ENCODE measurements at regions not wholly inside any gene's neighbourhood (a gene's known extent, or its start where the extent isn't known, plus 50 kb on each side); places are given as distances from the start of the nearest gene placed in this dataset.
A peak's percentile ranks its signal among the peaks of the same experiment; 100 is the strongest.

DNA sequence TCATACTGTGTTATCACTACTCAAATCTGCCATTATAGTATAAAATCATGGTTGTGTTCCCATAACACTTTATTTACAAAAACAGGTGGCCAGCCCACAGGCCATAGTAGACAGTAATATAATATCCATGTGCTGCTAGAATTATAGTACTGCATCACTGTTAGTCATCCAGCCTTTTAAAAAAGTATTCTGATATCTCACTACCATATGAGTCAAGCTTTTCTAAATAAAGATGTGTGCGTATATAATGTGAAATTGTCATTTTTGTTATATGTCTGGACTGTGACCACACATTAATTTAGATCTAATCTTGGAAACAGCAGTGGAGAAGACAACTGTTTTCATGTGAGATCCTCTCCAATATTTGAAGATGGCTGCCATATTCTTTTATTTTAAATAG, 1049.1 kb upstream of the GOT2 start:
- TF ChIP-seq, protein P1, sequence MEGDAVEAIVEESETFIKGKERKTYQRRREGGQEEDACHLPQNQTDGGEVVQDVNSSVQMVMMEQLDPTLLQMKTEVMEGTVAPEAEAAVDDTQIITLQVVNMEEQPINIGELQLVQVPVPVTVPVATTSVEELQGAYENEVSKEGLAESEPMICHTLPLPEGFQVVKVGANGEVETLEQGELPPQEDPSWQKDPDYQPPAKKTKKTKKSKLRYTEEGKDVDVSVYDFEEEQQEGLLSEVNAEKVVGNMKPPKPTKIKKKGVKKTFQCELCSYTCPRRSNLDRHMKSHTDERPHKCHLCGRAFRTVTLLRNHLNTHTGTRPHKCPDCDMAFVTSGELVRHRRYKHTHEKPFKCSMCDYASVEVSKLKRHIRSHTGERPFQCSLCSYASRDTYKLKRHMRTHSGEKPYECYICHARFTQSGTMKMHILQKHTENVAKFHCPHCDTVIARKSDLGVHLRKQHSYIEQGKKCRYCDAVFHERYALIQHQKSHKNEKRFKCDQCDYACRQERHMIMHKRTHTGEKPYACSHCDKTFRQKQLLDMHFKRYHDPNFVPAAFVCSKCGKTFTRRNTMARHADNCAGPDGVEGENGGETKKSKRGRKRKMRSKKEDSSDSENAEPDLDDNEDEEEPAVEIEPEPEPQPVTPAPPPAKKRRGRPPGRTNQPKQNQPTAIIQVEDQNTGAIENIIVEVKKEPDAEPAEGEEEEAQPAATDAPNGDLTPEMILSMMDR (IDR thresholded peaks at IDR 0.05; ENCODE audit: low read depth, low read length), result no peak
- peak in 1 of 2 donors; percentile 8 for DNase-seq (ENCODE audit: low read depth in 2 of 2)

DNA sequence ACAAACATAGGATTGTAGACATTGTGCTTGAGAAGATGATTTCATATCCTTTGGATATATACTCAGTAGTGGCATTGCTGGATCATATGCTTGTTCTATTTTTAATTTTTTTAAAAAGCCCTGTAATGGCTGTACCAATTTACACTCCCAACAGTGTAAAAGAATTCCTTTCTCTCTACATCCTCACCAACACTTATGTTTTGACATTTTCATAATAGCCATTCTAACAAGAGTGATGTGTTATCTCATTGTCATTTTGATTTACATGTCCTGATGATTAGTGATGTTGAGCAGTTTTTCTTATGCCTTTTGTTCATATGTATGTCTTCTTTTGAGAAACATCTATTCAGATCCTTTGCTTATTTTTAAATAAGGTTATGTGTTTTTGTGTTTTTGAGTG, 1039.2 kb upstream of the GOT2 start:
- H3K4me3 ChIP-seq (replicated peaks in 1 of 2; ENCODE audit: low read depth in 2 of 2, low read length in 2 of 2), result no peak overlapping the region
- TF ChIP-seq, protein P1 (IDR thresholded peaks at IDR 0.05; ENCODE audit: low read depth, low read length), result no peak
- no peak for DNase-seq (ENCODE audit: low read depth in 2 of 2)

More for the DNA sequence above, 1049.1 kb upstream of the GOT2 start:
- H3K4me3 ChIP-seq (replicated peaks in 1 of 2; ENCODE audit: low read depth in 2 of 2, low read length in 2 of 2), result no peak overlapping the region

DNA sequence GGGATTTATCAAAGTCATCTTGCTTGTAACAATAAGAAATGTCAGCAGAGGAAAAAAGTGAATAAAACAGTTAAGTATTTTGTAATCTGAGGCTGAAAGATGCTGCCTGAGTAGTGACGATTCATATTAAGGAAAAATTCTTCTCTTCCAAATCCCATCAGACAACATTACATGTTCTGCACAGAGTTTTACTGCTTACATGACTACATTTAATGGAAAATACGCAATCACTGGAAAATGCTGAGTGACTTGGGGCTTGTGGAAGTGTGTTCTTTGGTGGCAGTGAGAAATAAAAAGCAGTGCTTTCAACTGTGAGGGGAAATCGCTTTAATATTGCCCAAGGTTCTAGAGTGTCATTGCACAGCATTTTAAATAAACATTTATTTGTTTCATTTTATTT, 1025.2 kb upstream of the GOT2 start:
- H3K4me3 ChIP-seq (replicated peaks in 1 of 2; ENCODE audit: low read depth in 2 of 2, low read length in 2 of 2), result no peak overlapping the region
- no peak for DNase-seq (ENCODE audit: low read depth in 2 of 2)
- TF ChIP-seq, protein P1 (IDR thresholded peaks at IDR 0.05; ENCODE audit: low read depth, low read length), result no peak

DNA sequence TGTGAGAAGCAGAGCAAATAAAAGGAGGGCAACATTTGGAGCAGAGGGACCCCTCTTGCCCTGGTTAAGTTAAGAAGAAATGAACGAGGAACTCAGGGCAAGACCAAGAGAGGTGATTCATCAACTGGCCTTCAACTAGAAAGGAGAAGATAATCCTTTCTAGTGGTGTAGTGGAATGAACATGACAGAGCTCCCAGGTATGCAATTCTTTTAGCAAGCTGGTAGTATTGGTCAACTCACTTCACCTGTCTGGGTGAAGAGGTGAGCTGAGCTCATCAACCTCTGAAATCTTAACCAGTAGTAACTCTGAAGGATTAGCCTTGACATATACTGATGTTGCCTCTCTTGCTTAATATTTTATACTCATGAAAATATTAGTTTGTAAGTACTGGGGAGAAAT, 1024.7 kb upstream of the GOT2 start:
- H3K4me3 ChIP-seq (replicated peaks in 1 of 2; ENCODE audit: low read depth in 2 of 2, low read length in 2 of 2), result no peak overlapping the region
- DNase-seq (ENCODE audit: low read depth in 2 of 2), result no peak
- TF ChIP-seq, protein P1 (IDR thresholded peaks at IDR 0.05; ENCODE audit: low read depth, low read length), result no peak

DNA sequence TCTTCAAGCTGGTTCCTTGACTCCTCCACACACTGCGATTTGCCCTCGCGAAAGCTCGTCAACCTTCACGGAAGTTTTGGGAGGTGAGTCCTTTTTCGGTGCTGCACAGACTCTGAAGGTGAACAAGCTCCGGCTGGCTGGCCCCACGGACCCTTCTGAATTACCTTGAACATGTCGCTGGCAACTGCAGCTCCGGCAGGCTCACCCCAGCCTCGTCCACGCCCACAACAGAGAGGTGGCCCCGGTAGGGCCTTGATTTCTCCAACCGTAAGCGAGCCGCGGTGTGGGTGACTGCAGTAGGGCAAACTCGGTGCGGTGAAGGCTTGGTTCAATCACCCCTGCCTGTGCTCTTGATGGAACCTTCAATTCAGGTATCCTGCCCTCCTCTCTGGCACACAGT, 1020.7 kb upstream of the GOT2 start:
- TF ChIP-seq, protein P1 (IDR thresholded peaks at IDR 0.05; ENCODE audit: low read depth, low read length), result no peak
- DNase-seq (ENCODE audit: low read depth in 2 of 2), result no peak
- H3K4me3 ChIP-seq (replicated peaks in 1 of 2; ENCODE audit: low read depth in 2 of 2, low read length in 2 of 2), result no peak overlapping the region

DNA sequence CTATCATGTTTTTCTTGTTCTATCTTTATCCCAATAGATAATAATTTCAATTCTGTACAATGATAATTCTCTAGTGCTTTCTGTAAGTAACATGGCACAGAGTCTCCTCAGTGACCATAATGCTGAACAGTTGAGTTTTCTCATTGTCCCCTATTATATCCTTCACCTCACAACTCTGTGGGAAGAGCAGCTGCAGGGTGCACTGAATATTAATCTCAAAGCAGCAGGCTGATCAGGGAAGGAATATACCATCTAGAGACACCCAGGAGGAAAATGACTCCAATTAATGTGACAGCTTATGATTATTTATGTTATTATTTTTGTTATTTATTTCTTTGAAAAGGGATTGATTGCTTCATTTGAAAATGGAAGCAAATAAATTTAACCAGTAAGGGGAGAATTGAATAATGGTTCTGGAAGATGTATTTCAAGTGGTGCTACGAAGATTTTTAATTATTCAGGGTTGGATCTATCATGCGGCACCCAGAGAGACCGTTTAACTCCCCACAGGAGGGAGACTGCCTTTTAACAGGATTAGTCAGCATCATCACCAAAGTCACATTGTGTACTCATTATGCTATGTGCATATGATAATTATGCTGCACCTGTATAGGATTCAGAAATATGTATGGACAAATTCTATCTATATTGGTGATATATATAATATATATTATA, 1015.7 kb upstream of the GOT2 start:
- no peak overlapping the region for H3K4me3 ChIP-seq (replicated peaks in 1 of 2; ENCODE audit: low read depth in 2 of 2, low read length in 2 of 2)
- TF ChIP-seq, protein P1 (IDR thresholded peaks at IDR 0.05; ENCODE audit: low read depth, low read length), result no peak
- no peak for DNase-seq (ENCODE audit: low read depth in 2 of 2)

DNA sequence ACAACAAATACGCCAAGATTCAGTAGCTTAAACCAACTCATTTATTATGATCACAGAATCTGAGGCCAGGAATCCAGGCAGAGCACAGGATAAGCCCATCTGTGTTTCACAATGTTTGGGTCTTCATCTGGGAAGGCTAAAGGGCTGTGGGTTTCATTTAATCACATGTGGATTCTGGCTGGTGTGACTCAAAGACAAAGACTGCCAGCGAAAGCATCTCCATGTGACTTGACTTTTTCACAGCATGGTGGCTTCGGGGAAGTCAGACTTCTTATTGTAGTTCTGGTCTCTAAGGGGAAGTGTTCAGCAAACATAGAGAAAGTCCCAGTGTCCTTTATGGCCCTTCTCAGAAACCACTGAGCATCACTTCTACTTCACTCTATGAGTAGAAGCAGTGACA, 1014.4 kb upstream of the GOT2 start:
- DNase-seq (ENCODE audit: low read depth in 2 of 2), result no peak
- H3K4me3 ChIP-seq (replicated peaks in 1 of 2; ENCODE audit: low read depth in 2 of 2, low read length in 2 of 2), result no peak overlapping the region
- TF ChIP-seq, protein P1 (IDR thresholded peaks at IDR 0.05; ENCODE audit: low read depth, low read length), result no peak
